IPS DF 4.7 (cell line): ENCODE measurements at regions not wholly inside any gene's neighbourhood (a gene's known extent, or its start where the extent isn't known, plus 50 kb on each side); places are given as distances from the start of the nearest gene placed in this dataset.

Experiments used
- DNase-seq: peaks from one replicate; pipeline ENCODE4 v3.0.0-alpha.2; 2013; ENCODE audit warnings: low spot score; ENCODE audit errors: extremely low read depth

DNA sequence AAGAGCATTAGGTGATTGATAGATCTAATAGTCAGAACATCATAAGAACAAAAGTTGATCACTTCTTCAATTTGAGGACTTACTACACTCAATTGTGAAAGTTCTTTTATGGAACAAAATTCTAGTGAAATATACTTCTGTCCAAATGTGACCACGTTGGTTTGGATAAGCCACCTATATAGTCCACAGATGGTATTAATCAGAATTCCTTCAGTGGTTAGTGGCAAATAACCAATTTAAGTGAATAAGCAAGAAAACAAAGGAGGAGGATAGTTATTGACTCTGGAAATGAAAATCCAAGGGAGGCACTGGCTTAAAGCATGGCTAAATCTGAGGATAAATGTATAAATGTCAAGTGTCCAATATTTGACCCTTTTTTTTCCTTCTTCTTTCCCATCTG lies 268.5 kb upstream of the MARCKS start:
- no peak for DNase-seq

DNA sequence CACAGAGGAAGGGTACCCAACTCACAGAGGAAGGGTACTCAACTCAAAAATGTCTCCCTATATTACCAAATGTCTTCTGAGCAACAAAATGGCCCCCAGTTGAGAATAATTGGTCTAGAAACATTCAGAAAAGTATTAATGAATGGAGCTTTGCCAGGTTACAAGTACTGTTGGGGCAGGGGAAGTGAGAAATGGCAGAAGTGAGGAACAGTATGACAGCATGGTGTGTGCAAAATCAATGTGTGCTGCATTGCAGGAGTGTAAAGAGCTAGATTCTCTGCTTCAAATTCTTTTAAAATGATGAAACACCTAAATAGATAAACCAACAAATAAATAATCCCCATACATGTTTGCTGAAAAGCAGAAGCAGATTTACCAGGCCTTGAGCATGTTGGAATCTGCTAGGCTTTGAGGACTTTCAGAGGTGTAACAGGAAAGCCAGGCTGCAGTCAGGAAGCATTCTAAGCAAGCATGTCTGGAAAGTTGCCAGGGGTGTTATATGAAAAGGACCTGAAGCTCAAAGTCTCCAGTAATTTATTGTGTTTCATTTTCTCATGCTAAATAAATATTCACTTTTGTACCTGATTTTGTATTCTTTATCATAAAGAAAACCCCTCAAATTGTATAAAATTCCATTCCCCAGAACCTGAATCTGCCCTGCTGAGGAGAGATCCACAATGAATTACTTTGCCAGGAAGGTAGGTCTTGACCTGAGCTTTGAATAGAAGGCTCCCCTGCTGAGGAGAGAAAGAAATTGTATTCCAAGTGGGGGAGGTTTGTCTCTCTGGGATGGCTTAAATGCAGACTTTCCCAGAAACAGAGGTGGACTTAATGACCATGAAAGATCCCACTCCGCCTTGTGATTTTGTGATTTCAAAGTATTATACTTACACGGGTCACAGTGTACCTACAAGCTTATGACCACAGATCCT lies 265.0 kb upstream of the MARCKS start:
- no peak for DNase-seq

- DNase-seq, result no peak
Observed at GRCh38 chr6:113594726-113595125, 262.4 kb upstream of the MARCKS start.

GRCh38 chr6:113595911-113596376 lies 261.2 kb upstream of the MARCKS start:
- no peak for DNase-seq

GRCh38 chr6:113596387-113597230 lies 260.5 kb upstream of the MARCKS start:
- no peak for DNase-seq

DNA sequence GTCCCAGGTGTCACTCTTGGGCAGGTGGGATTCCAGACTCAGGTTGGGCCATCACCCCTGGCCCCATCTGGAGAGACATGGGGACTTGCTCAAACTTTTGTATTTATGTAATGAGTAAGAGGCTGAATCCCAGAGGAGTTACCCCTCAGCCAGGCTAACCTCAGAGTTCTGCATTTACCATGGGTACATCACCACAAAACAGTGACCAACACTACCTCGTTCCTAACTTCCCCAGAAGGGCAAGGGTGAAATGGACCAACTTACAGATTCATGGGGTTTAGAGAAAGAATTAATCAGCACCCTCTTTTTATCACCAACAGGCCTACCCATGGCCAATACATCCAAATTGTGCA lies 259.9 kb upstream of the MARCKS start:
- DNase-seq, result no peak

- DNase-seq, result no peak
Observed at GRCh38 chr6:113598786-113599185, 258.4 kb upstream of the MARCKS start.

GRCh38 chr6:113599444-113599843 lies 257.7 kb upstream of the MARCKS start:
- DNase-seq, result no peak

DNA sequence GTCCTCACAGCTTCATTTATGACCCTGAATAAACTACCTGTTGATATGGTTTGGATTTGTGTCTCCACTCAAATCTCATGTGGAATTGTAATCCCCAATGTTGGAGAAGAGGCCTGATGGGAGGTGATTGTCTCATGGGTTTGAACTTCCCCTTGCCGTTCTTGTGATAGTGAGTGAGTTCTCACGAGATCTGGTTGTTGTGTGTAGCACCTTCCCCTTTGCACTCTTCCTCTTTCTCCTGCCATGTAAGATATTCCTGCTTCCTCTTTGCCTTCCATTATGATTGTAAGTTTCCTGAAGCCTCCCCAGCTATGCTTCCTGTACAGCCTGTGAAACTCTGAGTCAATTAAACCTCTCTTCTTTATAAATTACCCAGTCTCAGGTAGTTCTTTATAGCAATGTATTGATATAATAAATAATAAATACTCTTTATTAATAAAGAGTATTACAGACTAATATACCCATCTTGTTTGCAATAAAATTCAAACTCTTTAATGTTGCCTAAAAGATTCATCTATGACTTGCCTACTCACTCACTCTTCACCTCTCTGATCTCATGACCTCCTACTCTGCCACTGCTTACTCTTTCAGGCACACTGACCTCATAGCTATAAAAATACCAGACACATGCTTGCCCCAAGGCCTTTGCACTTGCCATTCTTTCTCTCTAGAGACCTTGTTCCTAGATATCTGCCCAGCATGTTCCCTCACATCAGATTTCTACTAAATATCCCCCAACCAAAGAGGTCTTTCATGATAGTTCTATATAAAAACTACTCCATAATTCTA lies 256.4 kb upstream of the MARCKS start:
- no peak for DNase-seq

DNA sequence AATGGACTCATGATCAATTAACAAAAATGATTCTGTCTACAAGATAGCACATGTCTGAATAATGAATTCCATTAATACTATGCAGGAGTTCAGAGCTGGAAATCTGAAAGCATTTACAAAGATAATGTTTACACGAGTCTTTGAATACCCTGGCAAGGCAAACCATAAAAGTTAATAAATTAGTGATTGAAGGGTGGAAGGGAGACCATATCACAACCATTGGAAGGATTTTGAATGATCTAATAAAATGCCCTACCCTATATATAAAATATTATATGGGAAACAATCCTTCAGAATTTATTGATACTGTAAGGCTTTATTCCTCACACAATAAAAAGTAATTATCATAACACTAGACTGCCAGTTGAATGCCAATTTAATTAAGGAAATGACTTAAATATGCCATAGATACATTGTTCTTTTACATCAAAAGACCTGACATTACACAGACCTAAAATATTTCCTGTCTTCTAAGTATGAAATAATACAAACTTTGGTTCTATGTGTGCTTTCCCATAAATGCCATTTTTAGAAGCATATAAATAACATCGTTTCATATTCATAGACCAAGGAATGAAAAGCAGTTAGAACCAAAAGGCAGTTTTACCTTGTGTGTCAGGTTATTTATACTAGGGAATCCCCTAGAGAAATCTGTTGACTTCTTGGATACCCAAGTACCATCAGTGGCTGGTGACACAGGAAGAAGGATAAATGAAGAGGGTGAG lies 249.2 kb upstream of the MARCKS start:
- no peak for DNase-seq

- DNase-seq, result no peak
Observed at GRCh38 chr6:113610377-113610988, 246.7 kb upstream of the MARCKS start.

DNA sequence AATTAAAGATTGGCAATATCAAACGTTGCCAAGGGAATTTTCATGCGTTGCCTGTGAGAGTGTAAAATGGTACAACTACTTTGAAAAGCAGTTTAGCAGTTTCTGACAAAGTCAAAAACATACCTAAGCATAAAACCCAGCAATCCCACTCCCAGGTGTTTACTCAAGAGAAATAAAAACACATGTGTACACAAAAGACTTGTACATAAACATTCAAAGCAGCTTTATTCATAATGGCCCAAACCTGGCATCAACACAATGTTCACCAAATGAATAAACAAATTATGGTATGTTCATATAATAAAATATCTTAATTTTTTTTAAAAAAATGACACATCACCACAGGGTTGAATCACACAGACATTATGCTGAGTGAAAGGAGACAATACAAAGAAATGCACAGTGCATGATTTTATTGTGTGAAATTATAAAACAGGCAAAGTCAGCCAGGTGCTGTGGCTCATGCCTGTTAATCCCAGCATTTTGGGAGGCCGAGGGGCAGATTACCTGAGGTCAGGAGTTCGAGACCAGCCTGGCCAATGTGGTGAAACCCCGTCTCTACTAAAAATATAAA lies 240.4 kb upstream of the MARCKS start:
- DNase-seq, result no peak

- DNase-seq, result no peak
Observed at GRCh38 chr6:113619077-113619476, 238.1 kb upstream of the MARCKS start.

DNA sequence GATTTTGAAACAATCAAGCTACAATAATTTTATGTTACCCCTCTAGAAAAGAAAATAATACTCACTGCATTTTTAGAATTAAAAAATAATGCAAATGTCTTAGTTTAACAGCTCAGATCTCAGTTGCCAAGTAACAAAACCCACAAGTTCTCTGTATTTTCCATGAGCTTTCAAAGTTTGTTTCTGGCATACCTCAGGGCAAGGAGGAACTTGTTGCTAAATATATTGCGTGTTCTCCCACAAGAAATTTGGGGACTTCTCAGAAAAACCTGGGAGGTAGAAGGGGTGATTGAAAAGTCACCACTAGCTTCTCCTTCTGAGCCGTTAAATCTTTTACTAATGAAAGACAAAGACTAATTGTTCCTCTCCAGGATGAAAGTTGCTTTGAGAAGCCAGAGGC lies 236.8 kb upstream of the MARCKS start:
- DNase-seq, result no peak

- no peak for DNase-seq
Observed at GRCh38 chr6:113622254-113622653, 234.9 kb upstream of the MARCKS start.

DNA sequence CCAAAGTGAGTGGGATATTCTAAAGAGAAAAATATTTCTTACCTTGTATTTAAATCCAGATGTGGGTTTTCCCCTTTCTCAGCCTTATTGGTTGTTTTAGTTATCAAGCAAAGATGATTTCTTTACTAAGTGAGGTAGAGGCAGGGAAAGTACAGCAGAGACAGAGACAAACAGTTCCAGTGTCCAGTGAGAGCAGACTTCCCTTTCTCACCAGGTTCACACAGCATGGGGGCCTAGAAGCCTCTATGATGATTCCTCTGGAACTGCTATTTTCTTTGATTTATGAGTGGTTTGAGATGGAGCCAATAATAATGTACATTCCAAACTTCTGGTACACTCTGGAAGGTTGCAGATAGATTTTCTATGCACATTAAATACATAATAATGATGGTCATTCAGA lies 234.0 kb upstream of the MARCKS start:
- DNase-seq, result no peak

DNA sequence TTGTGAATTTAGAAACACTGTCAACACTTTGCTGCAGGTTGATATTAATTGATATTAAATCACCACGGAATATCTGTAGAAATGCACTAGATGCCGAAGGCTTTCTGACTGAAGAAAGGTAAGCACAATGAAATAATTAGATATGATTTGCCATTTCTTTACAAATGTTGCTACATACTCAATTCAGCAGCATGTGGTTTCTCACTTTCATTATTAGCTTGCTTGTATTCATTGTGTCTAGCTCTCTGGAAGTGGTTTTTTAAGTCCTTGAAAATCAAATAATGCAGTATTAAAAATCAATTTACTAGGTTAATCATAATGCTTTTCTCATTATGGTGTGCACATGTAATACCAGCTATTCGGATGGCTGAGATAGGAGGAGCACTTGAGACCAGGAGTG lies 231.3 kb upstream of the MARCKS start:
- DNase-seq, result no peak

- DNase-seq, result no peak
Observed at GRCh38 chr6:113626475-113626874, 230.7 kb upstream of the MARCKS start.

DNA sequence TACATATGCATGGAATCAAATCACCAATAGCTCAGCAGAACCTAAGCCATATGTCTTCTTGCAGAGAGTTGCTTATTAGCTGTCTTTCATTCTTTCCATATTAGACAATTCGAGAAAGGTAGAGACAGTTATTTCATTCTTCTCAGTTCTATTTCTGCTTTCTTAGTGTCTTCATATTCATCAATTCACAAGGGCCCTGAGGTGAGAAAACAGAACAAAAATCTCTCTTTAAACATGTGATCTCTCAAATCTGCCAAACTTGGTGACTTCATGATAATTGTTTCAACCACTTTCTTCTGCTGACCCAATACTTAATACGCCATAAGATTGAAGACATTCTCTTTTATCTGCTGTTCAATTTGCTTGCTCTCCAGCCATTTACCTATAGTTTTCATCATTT lies 229.7 kb upstream of the MARCKS start:
- DNase-seq, result no peak

- no peak for DNase-seq
Observed at GRCh38 chr6:113629256-113629655, 227.9 kb upstream of the MARCKS start.
